ENCODE measurements at regions not wholly inside any gene's neighbourhood (a gene's known extent, or its start where the extent isn't known, plus 50 kb on each side); places are given as distances from the start of the nearest gene placed in this dataset.

DNA sequence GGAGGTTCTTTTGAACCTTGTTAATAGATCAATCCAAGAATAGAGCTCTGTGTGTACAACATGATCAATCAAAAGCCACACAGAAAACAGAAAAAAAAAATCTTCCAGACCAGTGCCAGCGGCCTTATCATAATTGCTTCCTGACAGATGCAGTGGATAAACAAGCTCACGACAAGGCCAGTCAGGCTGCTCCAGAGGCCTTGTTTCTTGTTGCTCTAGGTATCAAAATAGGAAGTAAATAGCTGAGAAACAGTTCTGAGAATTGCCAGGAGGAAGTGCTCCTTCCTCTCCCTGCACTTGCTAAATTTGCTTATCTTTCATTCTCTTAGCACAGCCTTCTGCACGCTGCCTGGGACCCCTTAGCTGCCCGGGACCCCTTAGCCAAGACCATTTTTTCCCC lies 199.0 kb upstream of the TARS1 start:
- no peak for DNase-seq
- TF ChIP-seq, protein P1, sequence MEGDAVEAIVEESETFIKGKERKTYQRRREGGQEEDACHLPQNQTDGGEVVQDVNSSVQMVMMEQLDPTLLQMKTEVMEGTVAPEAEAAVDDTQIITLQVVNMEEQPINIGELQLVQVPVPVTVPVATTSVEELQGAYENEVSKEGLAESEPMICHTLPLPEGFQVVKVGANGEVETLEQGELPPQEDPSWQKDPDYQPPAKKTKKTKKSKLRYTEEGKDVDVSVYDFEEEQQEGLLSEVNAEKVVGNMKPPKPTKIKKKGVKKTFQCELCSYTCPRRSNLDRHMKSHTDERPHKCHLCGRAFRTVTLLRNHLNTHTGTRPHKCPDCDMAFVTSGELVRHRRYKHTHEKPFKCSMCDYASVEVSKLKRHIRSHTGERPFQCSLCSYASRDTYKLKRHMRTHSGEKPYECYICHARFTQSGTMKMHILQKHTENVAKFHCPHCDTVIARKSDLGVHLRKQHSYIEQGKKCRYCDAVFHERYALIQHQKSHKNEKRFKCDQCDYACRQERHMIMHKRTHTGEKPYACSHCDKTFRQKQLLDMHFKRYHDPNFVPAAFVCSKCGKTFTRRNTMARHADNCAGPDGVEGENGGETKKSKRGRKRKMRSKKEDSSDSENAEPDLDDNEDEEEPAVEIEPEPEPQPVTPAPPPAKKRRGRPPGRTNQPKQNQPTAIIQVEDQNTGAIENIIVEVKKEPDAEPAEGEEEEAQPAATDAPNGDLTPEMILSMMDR (IDR thresholded peaks at IDR 0.05), result no peak
- H3K4me3 Mint-ChIP-seq, result no peak overlapping the region
- peaks cover 5% of the 10 kb centered on the region for H3K27me3 Mint-ChIP-seq (ENCODE audit: low read depth, poor library complexity)
- H3K36me3 Mint-ChIP-seq (ENCODE audit: low read depth), result no peaks in the 10 kb centered on the region
- no peaks in the 10 kb centered on the region for H3K9me3 Mint-ChIP-seq
- H3K4me1 Mint-ChIP-seq, result peaks cover 6% of the 10 kb centered on the region
- no peak overlapping the region for H3K27ac Mint-ChIP-seq

DNA sequence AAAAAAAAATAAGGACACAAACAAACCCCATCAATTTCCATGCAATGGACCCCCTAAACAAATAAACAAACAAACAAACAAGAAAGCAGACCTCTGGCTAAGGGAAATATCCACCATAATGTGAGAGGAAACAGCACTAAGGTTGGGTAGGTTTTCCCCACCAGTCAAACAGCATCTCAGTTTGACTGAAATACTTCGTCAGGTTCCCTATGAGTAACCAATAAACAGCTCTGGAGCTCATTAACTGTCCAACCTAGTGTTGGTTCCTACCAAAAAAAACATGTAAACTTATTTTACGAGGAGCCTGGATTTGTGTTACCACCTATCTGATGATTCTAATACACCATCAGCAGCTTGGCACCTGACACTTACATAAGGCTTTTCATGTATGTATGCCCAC lies 198.5 kb upstream of the TARS1 start:
- H3K27me3 Mint-ChIP-seq (ENCODE audit: low read depth, poor library complexity), result peaks cover under 1% of the 10 kb centered on the region
- H3K27ac Mint-ChIP-seq, result no peak overlapping the region
- TF ChIP-seq, protein P1 (IDR thresholded peaks at IDR 0.05), result no peak
- H3K36me3 Mint-ChIP-seq (ENCODE audit: low read depth), result no peaks in the 10 kb centered on the region
- peaks cover 1% of the 10 kb centered on the region for H3K4me1 Mint-ChIP-seq
- DNase-seq, result no peak
- H3K9me3 Mint-ChIP-seq, result no peaks in the 10 kb centered on the region
- H3K4me3 Mint-ChIP-seq, result no peak overlapping the region

DNA sequence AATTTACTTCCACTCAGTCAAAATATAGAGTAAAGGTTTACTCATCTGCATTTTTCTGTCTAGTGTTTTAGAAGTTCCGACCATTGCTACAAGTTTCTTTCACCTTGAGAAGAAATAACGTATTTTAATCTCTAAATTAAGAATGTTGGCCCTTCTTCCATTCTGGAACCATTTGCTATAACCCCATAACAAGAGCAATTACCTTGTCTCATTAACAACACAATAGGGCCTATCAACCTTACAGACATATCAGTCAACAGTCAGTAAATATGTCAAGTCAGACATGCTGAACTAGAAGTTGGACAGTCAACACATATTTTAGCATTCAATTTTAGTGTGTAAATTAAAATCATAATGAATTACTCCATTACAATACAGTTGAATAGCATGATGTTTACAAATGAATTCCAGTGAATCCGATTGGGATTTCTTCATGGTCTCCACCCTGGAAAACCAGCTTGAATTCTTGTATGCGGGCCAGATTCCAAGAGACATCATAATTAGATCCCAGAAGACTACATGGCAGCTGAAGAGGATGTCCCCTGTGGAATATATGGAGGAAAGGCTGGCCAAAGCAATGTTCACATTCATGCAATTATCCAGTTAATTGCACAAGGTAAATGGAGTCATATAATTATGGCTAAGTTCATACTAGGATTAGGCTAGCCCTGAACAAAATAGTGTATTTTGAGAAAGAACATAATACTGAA lies 196.2 kb upstream of the TARS1 start:
- TF ChIP-seq, protein P1 (IDR thresholded peaks at IDR 0.05), result no peak
- Mint-ChIP-seq H3K27ac (no peak overlapping the region), H3K4me3 (no peak overlapping the region), H3K4me1 (no peaks in the 10 kb centered on the region), H3K36me3 (ENCODE audit: low read depth) (no peaks in the 10 kb centered on the region), H3K9me3 (no peaks in the 10 kb centered on the region), H3K27me3 (ENCODE audit: low read depth, poor library complexity) (no peaks in the 10 kb centered on the region)
- DNase-seq, result no peak

DNA sequence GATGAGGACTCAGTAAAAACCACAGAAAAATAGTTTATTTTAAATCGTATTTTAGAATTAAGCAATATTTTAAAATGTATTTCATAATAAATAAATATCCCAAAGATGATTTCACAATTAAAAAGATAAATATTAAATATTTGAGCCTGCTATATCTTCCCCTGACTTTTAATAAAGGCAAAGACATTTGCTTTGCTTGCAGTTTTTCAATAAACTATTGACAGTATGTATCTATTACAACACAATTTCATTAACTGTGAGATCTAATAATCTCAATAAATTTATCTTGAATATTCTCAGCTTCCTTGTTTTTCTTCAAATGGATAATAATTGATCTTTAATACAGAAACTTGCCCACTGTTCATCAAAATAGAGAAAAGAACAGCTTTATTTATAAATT lies 186.2 kb upstream of the TARS1 start:
- H3K4me3 Mint-ChIP-seq, result no peak overlapping the region
- no peaks in the 10 kb centered on the region for H3K36me3 Mint-ChIP-seq (ENCODE audit: low read depth)
- H3K4me1 Mint-ChIP-seq, result no peaks in the 10 kb centered on the region
- no peak overlapping the region for H3K27ac Mint-ChIP-seq
- DNase-seq, result no peak
- no peaks in the 10 kb centered on the region for H3K9me3 Mint-ChIP-seq
- TF ChIP-seq, protein P1 (IDR thresholded peaks at IDR 0.05), result no peak
- H3K27me3 Mint-ChIP-seq (ENCODE audit: low read depth, poor library complexity), result peaks cover 3% of the 10 kb centered on the region

DNA sequence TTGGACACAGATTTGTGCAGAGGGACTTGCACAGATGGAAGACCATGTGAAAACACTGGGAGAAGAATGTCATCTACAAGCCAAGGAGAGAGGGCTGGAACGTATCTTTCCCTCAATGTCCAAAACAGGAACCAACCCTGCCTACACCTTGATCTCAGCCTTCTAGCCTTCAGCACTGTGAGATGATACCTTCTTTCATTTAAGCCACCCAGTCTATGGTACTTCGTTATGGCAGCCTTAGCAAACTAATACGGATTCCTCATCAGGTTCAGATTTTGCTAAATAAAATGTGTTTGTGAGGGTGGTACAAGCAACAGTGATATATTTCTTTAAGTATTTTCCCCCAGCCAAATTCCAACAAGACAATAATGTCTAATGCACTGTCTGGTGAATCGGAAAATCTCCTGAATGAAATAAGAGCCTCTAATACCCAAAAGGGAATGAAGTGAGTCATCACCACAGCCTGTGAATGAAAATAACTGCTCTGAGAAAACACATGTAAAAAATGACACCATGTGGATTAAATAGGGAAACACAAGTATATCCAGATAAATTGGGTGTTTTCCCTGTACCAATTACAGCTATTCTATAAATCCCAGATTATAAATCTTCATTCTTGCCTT lies 182.8 kb upstream of the TARS1 start:
- Mint-ChIP-seq H3K27me3 (ENCODE audit: low read depth, poor library complexity) (peaks cover 3% of the 10 kb centered on the region), H3K9me3 (peaks cover 8% of the 10 kb centered on the region), H3K36me3 (ENCODE audit: low read depth) (no peaks in the 10 kb centered on the region), H3K27ac (no peak overlapping the region), H3K4me1 (no peaks in the 10 kb centered on the region), H3K4me3 (no peak overlapping the region)
- TF ChIP-seq, protein P1 (IDR thresholded peaks at IDR 0.05), result no peak
- no peak for DNase-seq

DNA sequence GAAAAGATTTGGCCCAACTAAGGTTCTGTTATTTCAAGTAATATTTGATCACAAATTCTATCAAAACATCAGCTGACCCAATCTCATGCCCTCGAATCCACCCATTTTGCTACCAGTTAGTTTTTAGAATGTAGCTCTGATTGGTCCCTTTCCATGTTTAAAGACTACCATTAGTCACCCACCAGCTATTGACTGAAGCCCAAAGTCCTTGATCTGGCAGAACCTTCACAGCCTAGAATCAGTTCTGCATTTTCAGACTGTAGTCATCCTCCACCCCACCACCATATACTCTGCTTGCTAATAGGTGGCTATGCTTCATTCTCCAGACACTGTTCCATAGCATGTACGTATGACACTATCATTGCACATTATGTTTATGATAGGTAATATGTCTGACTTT lies 182.2 kb upstream of the TARS1 start:
- Mint-ChIP-seq H3K27me3 (ENCODE audit: low read depth, poor library complexity) (peaks cover 5% of the 10 kb centered on the region), H3K36me3 (ENCODE audit: low read depth) (no peaks in the 10 kb centered on the region), H3K27ac (no peak overlapping the region), H3K9me3 (peaks cover 12% of the 10 kb centered on the region), H3K4me3 (no peak overlapping the region), H3K4me1 (no peaks in the 10 kb centered on the region)
- TF ChIP-seq, protein P1 (IDR thresholded peaks at IDR 0.05), result no peak
- no peak for DNase-seq

Data from nephron progenitor cell (in vitro differentiated cells).